GM12878 (cell line): ENCODE measurements at regions not wholly inside any gene's neighbourhood (a gene's known extent, or its start where the extent isn't known, plus 50 kb on each side); places are given as distances from the start of the nearest gene placed in this dataset.

Experiments
- ATAC-seq: fragments of 200-7000 bp; cut with Tn5 transposase; 3 replicates; pipeline ENCODE4 v1.9.1; 2020; ENCODE audit warnings: mild to moderate bottlenecking, moderate library complexity
- BruUV-seq: library from RNA; stranded (reverse); fragments of 400-500 nt; replicated peaks from 2 replicates; lab custom pipeline; 2021; lab: Mats Ljungman, UMichigan
- CTCF ChIA-PET: fragments of 300-600 bp; sonication (Branson Sonifier 250); formaldehyde crosslinking; extraction: SDS; loops from one replicate; lab custom pipeline; 2021; ENCODE audit warnings: inconsistent platforms; lab: Yijun Ruan, JAX
- POLR2A ChIA-PET: fragments of 350-600 bp; formaldehyde crosslinking; extraction: SDS; loops from one replicate; lab custom pipeline; 2021; ENCODE audit warnings: inconsistent platforms; lab: Charles Lee
- RAD21 ChIA-PET: fragments of 300-600 bp; sonication (Branson Sonifier 250); formaldehyde crosslinking; loops from one replicate; lab custom pipeline; 2023; ENCODE audit warnings: antibody characterized with exemption; ENCODE audit not compliant: unreplicated experiment; lab: Charles Lee
- SMC1A ChIA-PET: fragments of 300-600 bp; sonication (Branson Sonifier 250); formaldehyde crosslinking; loops from one replicate; lab custom pipeline; 2023; ENCODE audit not compliant: unreplicated experiment, uncharacterized antibody; lab: Charles Lee
- DNase-seq: peaks from one replicate; pipeline ENCODE4 v3.0.0-alpha.2; 2011; ENCODE audit warnings: low read depth, low spot score
- FAIRE-seq: peaks from 3 replicates; lab custom pipeline; 2011; peaks lifted over from hg19 to GRCh38; lab: Jason Lieb, UNC
- H2AFZ ChIP-seq: 2 replicates; pipeline ENCODE4 v1.6.0; 2011; ENCODE audit warnings: low read depth, low read length, control low read depth; ENCODE audit not compliant: control insufficient read depth
- H3K27ac ChIP-seq: 2 replicates; pipeline ENCODE4 v1.5.1; 2011; ENCODE audit warnings: control low read depth; ENCODE audit not compliant: control insufficient read depth, insufficient read depth
- H3K27me3 ChIP-seq, 2 experiments: replicated peaks in 1 of 2; 2 replicates each; pipeline versions ENCODE4 v1.6.0 to v1.6.1; 2011; ENCODE audit warnings: low read length in 1 of 2; ENCODE audit not compliant: control insufficient read depth in 2 of 2, insufficient read depth in 2 of 2
- H3K36me3 ChIP-seq, 2 experiments: 2 replicates each; pipeline ENCODE4 v1.5.1; 2011; ENCODE audit warnings: low read length in 1 of 2; ENCODE audit not compliant: control insufficient read depth in 2 of 2, insufficient read depth in 2 of 2
- H3K4me1 ChIP-seq: 2 replicates; pipeline ENCODE4 v1.6.1; 2011; ENCODE audit warnings: mild to moderate bottlenecking, low read length, moderate library complexity, mixed read lengths; ENCODE audit not compliant: control insufficient read depth, insufficient read depth
- H3K4me2 ChIP-seq: 2 replicates; pipeline ENCODE4 v1.6.0; 2011; ENCODE audit warnings: control low read depth; ENCODE audit not compliant: control insufficient read depth, insufficient read depth
- H3K4me3 ChIP-seq: fragments of 200-600 bp; sonication (generic); 2 replicates; pipeline ENCODE4 v1.5.1; 2016
- H3K79me2 ChIP-seq: 2 replicates; pipeline ENCODE4 v1.6.0; 2011; ENCODE audit warnings: low read length; ENCODE audit not compliant: control insufficient read depth, insufficient read depth
- H3K9ac ChIP-seq: 2 replicates; pipeline ENCODE4 v1.8.0; 2011; ENCODE audit warnings: low read length, control low read depth, mixed read lengths; ENCODE audit not compliant: control insufficient read depth, insufficient read depth
- H3K9me3 ChIP-seq: replicated peaks from 3 replicates; pipeline ENCODE4 v1.5.1; 2011; ENCODE audit warnings: mild to moderate bottlenecking, low read length; ENCODE audit not compliant: control insufficient read depth, insufficient read depth
- H4K20me1 ChIP-seq: 2 replicates; pipeline ENCODE4 v1.6.0; 2011; ENCODE audit not compliant: control insufficient read depth, insufficient read depth
- ATF3 ChIP-seq: IDR thresholded peaks from 2 replicates; pipeline ENCODE4 v1.6.1; 2011; ENCODE audit warnings: low read depth, mild to moderate bottlenecking, low read length, moderate library complexity, borderline replicate concordance; ENCODE audit errors: extremely low read depth
- BCL11A ChIP-seq: IDR thresholded peaks from 2 replicates; pipeline ENCODE4 v1.6.1; 2011; ENCODE audit warnings: low read depth, low read length
- BCLAF1 ChIP-seq: fragments of 450-650 bp; IDR thresholded peaks from 2 replicates; pipeline ENCODE4 v1.6.1; 2017; ENCODE audit warnings: antibody characterized with exemption, mild to moderate bottlenecking, moderate library complexity
- CHD1 ChIP-seq: IDR thresholded peaks from 2 replicates; pipeline ENCODE4 v1.6.1; 2012; ENCODE audit warnings: low read depth, low read length, improper control_type of control experiment
- HDAC6 ChIP-seq: fragments of 200-600 bp; sonication (generic); IDR thresholded peaks from one replicate; pipeline ENCODE4 v1.8.0; 2017; ENCODE audit warnings: antibody characterized with exemption; ENCODE audit not compliant: unreplicated experiment
- IKZF2 ChIP-seq, 2 experiments: fragments of 450-650 bp; IDR thresholded peaks; 2 replicates each; pipeline ENCODE4 v1.6.1; 2017; ENCODE audit warnings: mild to moderate bottlenecking in 2 of 2, moderate library complexity in 2 of 2
- KAT2A ChIP-seq: conservative IDR thresholded peaks from 2 replicates; pipeline ENCODE4 v1.6.1; 2011; ENCODE audit warnings: low read depth, low read length; ENCODE audit not compliant: control insufficient read depth
- NFXL1 ChIP-seq: fragments of 450-650 bp; IDR thresholded peaks from 2 replicates; pipeline ENCODE4 v1.6.1; 2017; ENCODE audit warnings: antibody characterized with exemption, mild to moderate bottlenecking, borderline replicate concordance
- NRF1 ChIP-seq: conservative IDR thresholded peaks from 2 replicates; pipeline ENCODE4 v1.6.1; 2011; ENCODE audit warnings: mild to moderate bottlenecking, low read depth, low read length, improper control_type of control experiment
- RB1 ChIP-seq: fragments of 450-650 bp; formaldehyde crosslinking; IDR thresholded peaks from 2 replicates; pipeline ENCODE4 v1.6.1; 2017; ENCODE audit warnings: mild to moderate bottlenecking, borderline replicate concordance
- REST ChIP-seq: IDR thresholded peaks from 2 replicates; pipeline ENCODE4 v1.6.1; 2012; ENCODE audit warnings: mild to moderate bottlenecking, low read depth, low read length
- SKIL ChIP-seq: fragments of 450-650 bp; IDR thresholded peaks from 2 replicates; pipeline ENCODE4 v1.6.1; 2017; ENCODE audit warnings: mild to moderate bottlenecking, low read depth, inconsistent platforms; ENCODE audit not compliant: poor library complexity, severe bottlenecking
- SPI1 ChIP-seq: IDR thresholded peaks from 2 replicates; pipeline ENCODE4 v1.6.1; 2011; ENCODE audit warnings: low read depth, mild to moderate bottlenecking, low read length, moderate library complexity, borderline replicate concordance; ENCODE audit not compliant: insufficient read depth
- SREBF1 ChIP-seq: IDR thresholded peaks from 2 replicates; pipeline ENCODE4 v1.6.1; 2012; ENCODE audit warnings: mild to moderate bottlenecking, low read length
- SRF ChIP-seq, 2 experiments: IDR thresholded peaks; 2 replicates each; pipeline ENCODE4 v1.6.1; 2011; ENCODE audit warnings: low read depth in 2 of 2, low read length in 2 of 2, mild to moderate bottlenecking in 1 of 2, moderate library complexity in 1 of 2
- SUZ12 ChIP-seq: fragments of 200-600 bp; sonication (generic); IDR thresholded peaks from one replicate; pipeline ENCODE4 v1.6.1; 2018; ENCODE audit warnings: antibody characterized with exemption, mild to moderate bottlenecking; ENCODE audit not compliant: unreplicated experiment
- ZNF384 ChIP-seq: IDR thresholded peaks from 2 replicates; pipeline ENCODE4 v1.6.1; 2012; ENCODE audit warnings: low read depth, mild to moderate bottlenecking, low read length, improper control_type of control experiment, borderline replicate concordance
- WGBS: methylation state at CpG from one replicate; pipeline ENCODE4 v1.1.6; 2016; ENCODE audit warnings: low lambda C conversion rate; ENCODE audit not compliant: insufficient replicate concordance, insufficient coverage; ENCODE audit errors: missing lambda C conversion rate; 5-methylcytosine and 5-hydroxymethylcytosine counted together
- in situ Hi-C: fragments of 300-500 bp; cut with MboI; formaldehyde crosslinking; loops from 9 replicates; pipeline ENCODE4 v1.14.3; 2018; ENCODE audit warnings: mixed read lengths
- intact Hi-C: fragments of 100-400 bp; cut with micrococcal nuclease; formaldehyde crosslinking; loops from one replicate; pipeline ENCODE4 v1.14.2; 2022; ENCODE audit not compliant: unreplicated experiment

GRCh38 chr3:124407260-124407659 lies 323.0 kb upstream of the UMPS start:
- intact Hi-C loops: no loop called here
- Histone ChIP-seq H2AFZ (no peak overlapping the region), H3K36me3 (no peaks in the 10 kb centered on the region), H4K20me1 (no peaks in the 10 kb centered on the region)
- BruUV-seq: no TSS peak
- TF ChIP-seq REST (no peak), ZNF384 (no peak), HDAC6 (no peak), RB1 (no peak), BCLAF1 (no peak), SRF (IDR thresholded peaks at IDR 0.05; ENCODE audit: low read depth in 2 of 2, low read length in 2 of 2) (no peak), SREBF1 (no peak), SPI1 (no peak), BCL11A (no peak), SKIL (no peak), IKZF2 (IDR thresholded peaks at IDR 0.05) (no peak), KAT2A (no peak), SUZ12 (no peak), NFXL1 (no peak), NRF1 (no peak), ATF3 (no peak), CHD1 (no peak)
- TF ChIP-seq, all 136 proteins: peak for 0
- ATAC-seq (no peak), FAIRE-seq (no peak), DNase-seq (no peak)
- WGBS: 77% methylated on average over 1 of the region's 1 CpG
- in situ Hi-C loops: no loop called here
- H3K4me2 ChIP-seq: no peak overlapping the region
- H3K4me1 ChIP-seq: no peaks in the 10 kb centered on the region
- no peak overlapping the region for H3K27ac ChIP-seq
- no peaks in the 10 kb centered on the region for H3K27me3 ChIP-seq
- ChIA-PET SMC1A (no interaction called here), CTCF (no interaction called here), RAD21 (no interaction called here), POLR2A (no interaction called here)
- no peaks in the 10 kb centered on the region for H3K79me2 ChIP-seq
- no peaks in the 10 kb centered on the region for H3K9me3 ChIP-seq
- no peak overlapping the region for H3K4me3 ChIP-seq
- H3K9ac ChIP-seq: no peak overlapping the region
